ENCODE measurements at regions not wholly inside any gene's neighbourhood (a gene's known extent, or its start where the extent isn't known, plus 50 kb on each side); places are given as distances from the start of the nearest gene placed in this dataset.

DNA sequence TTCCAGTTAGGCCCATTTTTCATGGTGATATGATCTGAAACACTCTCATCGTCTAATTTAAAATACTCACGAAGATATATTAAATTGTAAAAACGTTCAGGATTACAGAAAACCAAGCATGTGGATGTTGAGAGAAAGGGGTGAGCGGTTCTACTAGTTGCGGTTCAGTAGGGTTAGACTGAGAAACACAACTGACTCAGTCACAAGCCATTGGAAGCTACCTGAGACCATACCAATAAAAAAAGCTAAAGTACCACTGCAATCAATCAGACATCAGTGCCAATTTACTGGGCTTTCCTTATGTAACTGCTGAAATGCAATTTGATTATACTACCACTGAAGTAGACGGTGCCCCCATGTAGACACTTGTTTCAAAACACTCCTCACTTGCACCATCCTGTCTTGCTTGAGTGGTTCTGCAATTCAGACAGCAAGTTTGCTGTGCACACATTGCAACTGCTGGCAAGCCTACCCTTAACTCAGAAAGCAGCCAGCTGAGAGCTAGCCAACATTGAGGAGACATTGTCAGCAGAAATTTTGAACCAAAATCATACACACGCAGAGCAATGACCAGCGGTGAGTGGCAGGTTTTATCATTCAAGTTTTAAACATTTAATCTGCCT lies 368.7 kb upstream of the ARHGEF26 start (continued):
- no peak for TF ChIP-seq ZNF544 (tag by site-specific recombination; IDR thresholded peaks at IDR 0.05)

- no peak overlapping the region for H3K4me3 ChIP-seq (ENCODE audit: low read depth, low read length)
- ChIA-PET CTCF (no interaction called here), POLR2A (no interaction called here)
- no peaks in the 10 kb centered on the region for H3K36me3 ChIP-seq (ENCODE audit: control insufficient read depth in 2 of 2, insufficient read depth in 1 of 2, low read length in 2 of 2)
- H3K27ac ChIP-seq (ENCODE audit: extremely low read depth, low read depth, low read length), result no peak overlapping the region
- 0 out of 2 replicates have a peak, but pooled peaks cover 2% of the 10 kb centered on the region for H3K4me1 ChIP-seq (ENCODE audit: control insufficient read depth, insufficient read depth, low read length)
- no peaks in the 10 kb centered on the region for H3K9me3 ChIP-seq (ENCODE audit: control insufficient read depth, insufficient read depth, low read depth, low read length)
- TF ChIP-seq ZNF645 (tag by site-specific recombination; IDR thresholded peaks at IDR 0.05), result no peak
- TF ChIP-seq, protein P1, sequence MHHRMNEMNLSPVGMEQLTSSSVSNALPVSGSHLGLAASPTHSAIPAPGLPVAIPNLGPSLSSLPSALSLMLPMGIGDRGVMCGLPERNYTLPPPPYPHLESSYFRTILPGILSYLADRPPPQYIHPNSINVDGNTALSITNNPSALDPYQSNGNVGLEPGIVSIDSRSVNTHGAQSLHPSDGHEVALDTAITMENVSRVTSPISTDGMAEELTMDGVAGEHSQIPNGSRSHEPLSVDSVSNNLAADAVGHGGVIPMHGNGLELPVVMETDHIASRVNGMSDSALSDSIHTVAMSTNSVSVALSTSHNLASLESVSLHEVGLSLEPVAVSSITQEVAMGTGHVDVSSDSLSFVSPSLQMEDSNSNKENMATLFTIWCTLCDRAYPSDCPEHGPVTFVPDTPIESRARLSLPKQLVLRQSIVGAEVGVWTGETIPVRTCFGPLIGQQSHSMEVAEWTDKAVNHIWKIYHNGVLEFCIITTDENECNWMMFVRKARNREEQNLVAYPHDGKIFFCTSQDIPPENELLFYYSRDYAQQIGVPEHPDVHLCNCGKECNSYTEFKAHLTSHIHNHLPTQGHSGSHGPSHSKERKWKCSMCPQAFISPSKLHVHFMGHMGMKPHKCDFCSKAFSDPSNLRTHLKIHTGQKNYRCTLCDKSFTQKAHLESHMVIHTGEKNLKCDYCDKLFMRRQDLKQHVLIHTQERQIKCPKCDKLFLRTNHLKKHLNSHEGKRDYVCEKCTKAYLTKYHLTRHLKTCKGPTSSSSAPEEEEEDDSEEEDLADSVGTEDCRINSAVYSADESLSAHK (tag by site-specific recombination; IDR thresholded peaks at IDR 0.05), result no peak
- TF ChIP-seq, protein P2, sequence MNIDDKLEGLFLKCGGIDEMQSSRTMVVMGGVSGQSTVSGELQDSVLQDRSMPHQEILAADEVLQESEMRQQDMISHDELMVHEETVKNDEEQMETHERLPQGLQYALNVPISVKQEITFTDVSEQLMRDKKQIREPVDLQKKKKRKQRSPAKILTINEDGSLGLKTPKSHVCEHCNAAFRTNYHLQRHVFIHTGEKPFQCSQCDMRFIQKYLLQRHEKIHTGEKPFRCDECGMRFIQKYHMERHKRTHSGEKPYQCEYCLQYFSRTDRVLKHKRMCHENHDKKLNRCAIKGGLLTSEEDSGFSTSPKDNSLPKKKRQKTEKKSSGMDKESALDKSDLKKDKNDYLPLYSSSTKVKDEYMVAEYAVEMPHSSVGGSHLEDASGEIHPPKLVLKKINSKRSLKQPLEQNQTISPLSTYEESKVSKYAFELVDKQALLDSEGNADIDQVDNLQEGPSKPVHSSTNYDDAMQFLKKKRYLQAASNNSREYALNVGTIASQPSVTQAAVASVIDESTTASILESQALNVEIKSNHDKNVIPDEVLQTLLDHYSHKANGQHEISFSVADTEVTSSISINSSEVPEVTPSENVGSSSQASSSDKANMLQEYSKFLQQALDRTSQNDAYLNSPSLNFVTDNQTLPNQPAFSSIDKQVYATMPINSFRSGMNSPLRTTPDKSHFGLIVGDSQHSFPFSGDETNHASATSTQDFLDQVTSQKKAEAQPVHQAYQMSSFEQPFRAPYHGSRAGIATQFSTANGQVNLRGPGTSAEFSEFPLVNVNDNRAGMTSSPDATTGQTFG (tag by site-specific recombination; IDR thresholded peaks at IDR 0.05; ENCODE audit: borderline replicate concordance), result no peak
- TF ChIP-seq ZFP3 (tag by site-specific recombination; IDR thresholded peaks at IDR 0.05; ENCODE audit: low read depth), result no peak
- TF ChIP-seq ZNF488 (tag by site-specific recombination; IDR thresholded peaks at IDR 0.05), result no peak
- TF ChIP-seq KLF9 (tag by site-specific recombination; IDR thresholded peaks at IDR 0.05; ENCODE audit: low read depth), result no peak
- no peak for TF ChIP-seq ZNF747 (tag by site-specific recombination; IDR thresholded peaks at IDR 0.05)
- no peak for TF ChIP-seq ZNF2 (tag by site-specific recombination; IDR thresholded peaks at IDR 0.05)
- no peak for TF ChIP-seq ZNF16 (tag by site-specific recombination; IDR thresholded peaks at IDR 0.05; ENCODE audit: low read depth)
- TF ChIP-seq, protein P3, sequence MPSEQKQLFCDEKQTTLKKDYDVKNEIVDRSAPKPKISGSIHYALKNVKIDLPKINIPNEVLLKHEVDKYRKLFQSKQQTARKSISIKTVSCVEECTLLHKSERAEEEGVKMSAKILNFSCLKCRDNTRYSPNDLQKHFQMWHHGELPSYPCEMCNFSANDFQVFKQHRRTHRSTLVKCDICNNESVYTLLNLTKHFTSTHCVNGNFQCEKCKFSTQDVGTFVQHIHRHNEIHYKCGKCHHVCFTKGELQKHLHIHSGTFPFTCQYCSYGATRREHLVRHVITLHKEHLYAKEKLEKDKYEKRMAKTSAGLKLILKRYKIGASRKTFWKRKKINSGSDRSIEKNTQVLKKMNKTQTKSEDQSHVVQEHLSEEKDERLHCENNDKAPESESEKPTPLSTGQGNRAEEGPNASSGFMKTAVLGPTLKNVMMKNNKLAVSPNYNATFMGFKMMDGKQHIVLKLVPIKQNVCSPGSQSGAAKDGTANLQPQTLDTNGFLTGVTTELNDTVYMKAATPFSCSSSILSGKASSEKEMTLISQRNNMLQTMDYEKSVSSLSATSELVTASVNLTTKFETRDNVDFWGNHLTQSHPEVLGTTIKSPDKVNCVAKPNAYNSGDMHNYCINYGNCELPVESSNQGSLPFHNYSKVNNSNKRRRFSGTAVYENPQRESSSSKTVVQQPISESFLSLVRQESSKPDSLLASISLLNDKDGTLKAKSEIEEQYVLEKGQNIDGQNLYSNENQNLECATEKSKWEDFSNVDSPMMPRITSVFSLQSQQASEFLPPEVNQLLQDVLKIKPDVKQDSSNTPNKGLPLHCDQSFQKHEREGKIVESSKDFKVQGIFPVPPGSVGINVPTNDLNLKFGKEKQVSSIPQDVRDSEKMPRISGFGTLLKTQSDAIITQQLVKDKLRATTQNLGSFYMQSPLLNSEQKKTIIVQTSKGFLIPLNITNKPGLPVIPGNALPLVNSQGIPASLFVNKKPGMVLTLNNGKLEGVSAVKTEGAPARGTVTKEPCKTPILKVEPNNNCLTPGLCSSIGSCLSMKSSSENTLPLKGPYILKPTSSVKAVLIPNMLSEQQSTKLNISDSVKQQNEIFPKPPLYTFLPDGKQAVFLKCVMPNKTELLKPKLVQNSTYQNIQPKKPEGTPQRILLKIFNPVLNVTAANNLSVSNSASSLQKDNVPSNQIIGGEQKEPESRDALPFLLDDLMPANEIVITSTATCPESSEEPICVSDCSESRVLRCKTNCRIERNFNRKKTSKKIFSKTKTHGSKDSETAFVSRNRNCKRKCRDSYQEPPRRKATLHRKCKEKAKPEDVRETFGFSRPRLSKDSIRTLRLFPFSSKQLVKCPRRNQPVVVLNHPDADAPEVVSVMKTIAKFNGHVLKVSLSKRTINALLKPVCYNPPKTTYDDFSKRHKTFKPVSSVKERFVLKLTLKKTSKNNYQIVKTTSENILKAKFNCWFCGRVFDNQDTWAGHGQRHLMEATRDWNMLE (tag by site-specific recombination; conservative IDR thresholded peaks at IDR 0.05; ENCODE audit: low read depth), result no peak
- TF ChIP-seq ZNF548 (tag by site-specific recombination; IDR thresholded peaks at IDR 0.05), result no peak
- no peak for TF ChIP-seq ZNF571 (tag by site-specific recombination; IDR thresholded peaks at IDR 0.05)
Measured at GRCh38 chr3:153753035-153753434, 368.2 kb upstream of the ARHGEF26 start.

All from HEK293 (cell line).